HEK293 (cell line): ENCODE measurements at regions not wholly inside any gene's neighbourhood (a gene's known extent, or its start where the extent isn't known, plus 50 kb on each side); places are given as distances from the start of the nearest gene placed in this dataset.

Experiments used
- CTCF ChIA-PET: fragments of 350-600 bp; formaldehyde crosslinking; extraction: SDS; loops from one replicate; lab custom pipeline; 2021; ENCODE audit warnings: antibody characterized with exemption; lab: Yijun Ruan, JAX
- POLR2A ChIA-PET: fragments of 300-600 bp; formaldehyde crosslinking; extraction: SDS; loops from one replicate; lab custom pipeline; 2020; ENCODE audit warnings: antibody characterized with exemption, inconsistent platforms; lab: Yijun Ruan, JAX
- H3K27ac ChIP-seq: fragments of 200-500 bp; sonication (Bioruptor generic); 2 replicates; pipeline ENCODE4 v1.5.1; 2014; ENCODE audit warnings: low read depth, low read length, control low read depth, inconsistent platforms; ENCODE audit errors: extremely low read depth
- H3K36me3 ChIP-seq, 2 experiments: fragments of 200-500 bp in 1 of 2; sonication (Bioruptor generic) in 1 of 2; 1 replicate in 1 of 2; 2 replicates in 1 of 2; pipeline ENCODE4 v1.5.1; 2014 to 2017; ENCODE audit warnings: inconsistent platforms in 2 of 2, low read length in 2 of 2; ENCODE audit not compliant: control insufficient read depth in 2 of 2, insufficient read depth in 1 of 2
- H3K4me1 ChIP-seq: fragments of 200-500 bp; sonication (Bioruptor generic); 2 replicates; pipeline ENCODE4 v1.5.1; 2014; ENCODE audit warnings: mild to moderate bottlenecking, low read length, inconsistent platforms; ENCODE audit not compliant: control insufficient read depth, insufficient read depth
- H3K4me3 ChIP-seq: 2 replicates; pipeline ENCODE4 v1.5.1; 2011; ENCODE audit warnings: low read depth, mild to moderate bottlenecking, control low read depth, low read length, moderate library complexity
- H3K9me3 ChIP-seq: fragments of 200-500 bp; sonication (Bioruptor generic); 2 replicates; pipeline ENCODE4 v1.5.1; 2014; ENCODE audit warnings: low read depth, low read length, inconsistent platforms; ENCODE audit not compliant: control insufficient read depth, insufficient read depth
- HOXA7 ChIP-seq: sonication (generic); formaldehyde crosslinking; IDR thresholded peaks from 2 replicates; pipeline ENCODE4 v1.8.1; 2022; ENCODE audit warnings: missing genetic modification reagents, borderline replicate concordance
- MEIS1 ChIP-seq: sonication (generic); formaldehyde crosslinking; IDR thresholded peaks from 2 replicates; pipeline ENCODE4 v1.8.1; 2022; ENCODE audit warnings: missing genetic modification reagents, mild to moderate bottlenecking, borderline replicate concordance
- OVOL3 ChIP-seq: fragments of 450-650 bp; formaldehyde crosslinking; IDR thresholded peaks from 2 replicates; pipeline ENCODE4 v1.5.1; 2016; ENCODE audit warnings: missing biosample characterization, missing genetic modification characterization
- SETDB1 ChIP-seq: IDR thresholded peaks from one replicate; pipeline ENCODE4 v1.6.1; 2017; ENCODE audit warnings: mild to moderate bottlenecking, low read length, moderate library complexity, mixed read lengths; ENCODE audit not compliant: insufficient read length
- YY1 ChIP-seq: fragments of 450-650 bp; formaldehyde crosslinking; IDR thresholded peaks from 2 replicates; pipeline ENCODE4 v1.5.1; 2018; ENCODE audit warnings: missing biosample characterization, missing genetic modification characterization
- ZNF2 ChIP-seq: fragments of 450-650 bp; formaldehyde crosslinking; IDR thresholded peaks from 2 replicates; pipeline ENCODE4 v1.5.1; 2016; ENCODE audit warnings: missing biosample characterization, missing genetic modification characterization
- ZNF341 ChIP-seq: fragments of 450-650 bp; formaldehyde crosslinking; IDR thresholded peaks from 2 replicates; pipeline ENCODE4; 2016; ENCODE audit warnings: low read depth, missing biosample characterization, missing genetic modification characterization
- ZNF391 ChIP-seq: fragments of 450-650 bp; formaldehyde crosslinking; IDR thresholded peaks from 2 replicates; pipeline ENCODE4 v1.5.1; 2016; ENCODE audit warnings: low read depth, missing biosample characterization, missing genetic modification characterization, borderline replicate concordance
- ZNF501 ChIP-seq: fragments of 450-650 bp; formaldehyde crosslinking; IDR thresholded peaks from 2 replicates; pipeline ENCODE4 v1.5.1; 2016; ENCODE audit warnings: missing biosample characterization, missing genetic modification characterization
- ZNF670 ChIP-seq: fragments of 450-650 bp; formaldehyde crosslinking; IDR thresholded peaks from 2 replicates; pipeline ENCODE4 v1.5.1; 2016; ENCODE audit warnings: missing biosample characterization, missing genetic modification characterization, low read depth
- ZNF707 ChIP-seq: fragments of 450-650 bp; formaldehyde crosslinking; IDR thresholded peaks from 2 replicates; pipeline ENCODE4 v1.5.1; 2016; ENCODE audit warnings: missing biosample characterization, missing genetic modification characterization
- ZNF747 ChIP-seq: fragments of 450-650 bp; formaldehyde crosslinking; IDR thresholded peaks from 2 replicates; pipeline ENCODE4 v1.5.1; 2016; ENCODE audit warnings: missing biosample characterization, missing genetic modification characterization
- ZNF76 ChIP-seq: fragments of 450-650 bp; formaldehyde crosslinking; IDR thresholded peaks from 2 replicates; pipeline ENCODE4; 2016; ENCODE audit warnings: low read depth, missing biosample characterization, missing genetic modification characterization, borderline replicate concordance
- ZNF785 ChIP-seq: fragments of 450-650 bp; formaldehyde crosslinking; IDR thresholded peaks from 2 replicates; pipeline ENCODE4 v1.5.1; 2016; ENCODE audit warnings: missing biosample characterization, missing genetic modification characterization
- ZNF792 ChIP-seq: fragments of 450-650 bp; formaldehyde crosslinking; IDR thresholded peaks from 2 replicates; pipeline ENCODE4 v1.5.1; 2016; ENCODE audit warnings: missing biosample characterization, missing genetic modification characterization
- TF ChIP-seq, protein P1 (sequence below): fragments of 450-650 bp; formaldehyde crosslinking; conservative IDR thresholded peaks from 2 replicates; pipeline ENCODE4 v1.5.1; 2016; ENCODE audit warnings: low read depth, missing biosample characterization, missing genetic modification characterization
- TF ChIP-seq, protein P2 (sequence below): fragments of 450-650 bp; formaldehyde crosslinking; IDR thresholded peaks from 2 replicates; pipeline ENCODE4 v1.5.1; 2016; ENCODE audit warnings: missing biosample characterization, missing genetic modification characterization
- TF ChIP-seq, protein P3 (sequence below): fragments of 450-650 bp; formaldehyde crosslinking; IDR thresholded peaks from 2 replicates; pipeline ENCODE4 v1.5.1; 2016; ENCODE audit warnings: missing biosample characterization, missing genetic modification characterization, borderline replicate concordance
- TF ChIP-seq, protein P4 (sequence below): fragments of 450-650 bp; formaldehyde crosslinking; IDR thresholded peaks from 2 replicates; pipeline ENCODE4 v1.5.1; 2017; ENCODE audit warnings: missing biosample characterization, missing genetic modification characterization
- TF ChIP-seq, protein P5 (sequence below): fragments of 450-650 bp; formaldehyde crosslinking; IDR thresholded peaks from 2 replicates; pipeline ENCODE4 v1.5.0; 2017; ENCODE audit warnings: missing biosample characterization, missing genetic modification characterization, borderline replicate concordance

DNA sequence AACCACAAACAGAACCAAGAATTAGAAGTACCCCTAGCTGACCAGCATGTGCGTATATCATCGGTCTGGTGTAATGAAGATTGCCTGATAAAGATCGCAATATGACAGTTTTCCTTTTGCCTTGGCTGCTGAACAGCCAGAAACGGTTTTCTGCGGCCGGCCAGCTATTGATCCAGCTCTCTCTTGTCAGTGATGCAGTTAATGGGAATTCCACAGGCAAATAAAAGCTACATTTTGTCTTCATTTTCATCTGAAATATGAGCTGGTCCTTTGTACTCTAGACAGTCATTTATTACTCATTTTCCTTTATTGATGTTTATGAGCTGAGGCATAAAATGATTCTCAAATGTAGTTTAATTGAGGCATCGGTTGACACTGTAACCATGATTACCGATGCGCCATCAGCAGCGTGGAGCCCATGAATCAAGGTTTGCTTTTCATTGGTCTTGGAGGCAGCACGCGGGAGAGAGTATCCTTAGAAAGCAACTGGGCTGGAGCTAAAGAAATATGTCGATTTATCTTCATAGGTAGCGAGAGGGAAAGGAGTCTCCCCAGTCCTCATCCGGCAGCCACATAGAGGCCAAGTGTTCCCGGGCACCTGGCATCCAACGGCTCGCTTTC lies 535.2 kb downstream of the GALR1 start (continued):
- TF ChIP-seq ZNF76 (tag by site-specific recombination): no peak
- TF ChIP-seq ZNF792 (tag by site-specific recombination): no peak
- no peak for TF ChIP-seq ZNF670 (tag by site-specific recombination)

DNA sequence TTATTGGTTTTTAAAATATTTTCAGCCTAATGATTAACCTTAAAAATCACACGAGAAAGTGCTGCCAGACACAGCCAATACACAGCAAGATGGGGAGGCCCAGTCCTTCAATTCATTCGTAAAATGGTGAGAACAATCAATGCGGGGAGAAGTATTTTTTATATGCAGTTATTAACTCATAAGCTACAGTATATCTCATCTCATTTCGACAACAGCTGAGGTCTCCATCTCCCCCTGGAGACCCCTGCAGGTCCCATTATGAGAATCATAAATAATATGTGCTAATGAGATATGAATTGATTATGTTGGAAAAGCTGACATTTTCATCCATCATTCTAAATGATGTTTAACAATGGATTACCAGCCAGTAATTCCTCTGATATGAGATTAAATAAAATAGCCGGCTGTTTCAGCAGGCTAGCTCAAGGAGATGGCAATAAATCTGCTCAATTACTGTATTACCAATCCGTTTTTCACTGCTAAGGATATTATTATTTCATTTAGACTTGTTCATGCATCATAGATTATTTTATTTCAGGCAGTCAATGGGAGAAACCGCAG lies 535.8 kb downstream of the GALR1 start:
- ChIA-PET POLR2A (no interaction called here), CTCF (interaction anchor here (1.0 kb wide), 1 partner anchor 36 kb away, joined by 3 read pairs; no protein-coding TSS in a partner anchor)
- no peaks in the 10 kb centered on the region for H3K9me3 ChIP-seq
- no peaks in the 10 kb centered on the region for H3K36me3 ChIP-seq
- H3K4me1 ChIP-seq: no peaks in the 10 kb centered on the region
- TF ChIP-seq, protein P1, sequence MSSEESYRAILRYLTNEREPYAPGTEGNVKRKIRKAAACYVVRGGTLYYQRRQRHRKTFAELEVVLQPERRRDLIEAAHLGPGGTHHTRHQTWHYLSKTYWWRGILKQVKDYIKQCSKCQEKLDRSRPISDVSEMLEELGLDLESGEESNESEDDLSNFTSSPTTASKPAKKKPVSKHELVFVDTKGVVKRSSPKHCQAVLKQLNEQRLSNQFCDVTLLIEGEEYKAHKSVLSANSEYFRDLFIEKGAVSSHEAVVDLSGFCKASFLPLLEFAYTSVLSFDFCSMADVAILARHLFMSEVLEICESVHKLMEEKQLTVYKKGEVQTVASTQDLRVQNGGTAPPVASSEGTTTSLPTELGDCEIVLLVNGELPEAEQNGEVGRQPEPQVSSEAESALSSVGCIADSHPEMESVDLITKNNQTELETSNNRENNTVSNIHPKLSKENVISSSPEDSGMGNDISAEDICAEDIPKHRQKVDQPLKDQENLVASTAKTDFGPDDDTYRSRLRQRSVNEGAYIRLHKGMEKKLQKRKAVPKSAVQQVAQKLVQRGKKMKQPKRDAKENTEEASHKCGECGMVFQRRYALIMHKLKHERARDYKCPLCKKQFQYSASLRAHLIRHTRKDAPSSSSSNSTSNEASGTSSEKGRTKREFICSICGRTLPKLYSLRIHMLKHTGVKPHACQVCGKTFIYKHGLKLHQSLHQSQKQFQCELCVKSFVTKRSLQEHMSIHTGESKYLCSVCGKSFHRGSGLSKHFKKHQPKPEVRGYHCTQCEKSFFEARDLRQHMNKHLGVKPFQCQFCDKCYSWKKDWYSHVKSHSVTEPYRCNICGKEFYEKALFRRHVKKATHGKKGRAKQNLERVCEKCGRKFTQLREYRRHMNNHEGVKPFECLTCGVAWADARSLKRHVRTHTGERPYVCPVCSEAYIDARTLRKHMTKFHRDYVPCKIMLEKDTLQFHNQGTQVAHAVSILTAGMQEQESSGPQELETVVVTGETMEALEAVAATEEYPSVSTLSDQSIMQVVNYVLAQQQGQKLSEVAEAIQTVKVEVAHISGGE: no peak
- no peak for TF ChIP-seq SETDB1
- TF ChIP-seq, protein P2, sequence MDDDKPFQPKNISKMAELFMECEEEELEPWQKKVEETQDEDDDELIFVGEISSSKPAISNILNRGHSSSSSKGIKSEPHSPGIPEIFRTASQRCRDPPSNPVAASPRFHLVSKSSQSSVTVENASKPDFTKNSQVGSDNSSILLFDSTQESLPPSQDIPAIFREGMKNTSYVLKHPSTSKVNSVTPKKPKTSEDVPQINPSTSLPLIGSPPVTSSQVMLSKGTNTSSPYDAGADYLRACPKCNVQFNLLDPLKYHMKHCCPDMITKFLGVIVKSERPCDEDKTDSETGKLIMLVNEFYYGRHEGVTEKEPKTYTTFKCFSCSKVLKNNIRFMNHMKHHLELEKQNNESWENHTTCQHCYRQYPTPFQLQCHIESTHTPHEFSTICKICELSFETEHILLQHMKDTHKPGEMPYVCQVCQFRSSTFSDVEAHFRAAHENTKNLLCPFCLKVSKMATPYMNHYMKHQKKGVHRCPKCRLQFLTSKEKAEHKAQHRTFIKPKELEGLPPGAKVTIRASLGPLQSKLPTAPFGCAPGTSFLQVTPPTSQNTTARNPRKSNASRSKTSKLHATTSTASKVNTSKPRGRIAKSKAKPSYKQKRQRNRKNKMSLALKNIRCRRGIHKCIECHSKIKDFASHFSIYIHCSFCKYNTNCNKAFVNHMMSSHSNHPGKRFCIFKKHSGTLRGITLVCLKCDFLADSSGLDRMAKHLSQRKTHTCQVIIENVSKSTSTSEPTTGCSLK (tag by site-specific recombination): no peak
- H3K27ac ChIP-seq: no peak overlapping the region
- H3K4me3 ChIP-seq: no peak overlapping the region

DNA sequence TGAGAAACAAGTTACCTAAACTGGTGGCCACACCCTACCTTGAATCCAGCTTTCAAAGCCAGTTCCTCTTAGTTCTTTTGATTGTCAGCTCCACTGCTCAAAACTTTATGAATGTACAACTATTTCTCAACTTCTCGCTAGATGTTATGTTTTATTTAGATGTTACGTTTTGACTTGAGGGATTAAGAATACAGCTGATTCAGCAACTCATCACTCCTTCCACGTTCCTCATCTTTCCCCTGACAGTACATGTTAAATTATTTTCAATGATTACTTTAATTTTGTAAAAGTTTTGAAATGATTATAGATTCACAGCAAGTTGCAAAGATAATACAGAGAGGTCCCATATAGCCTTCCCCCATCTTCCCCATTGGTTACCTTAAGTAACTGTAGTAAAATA lies 553.4 kb downstream of the GALR1 start:
- Histone ChIP-seq H3K36me3 (no peaks in the 10 kb centered on the region), H3K4me1 (no peaks in the 10 kb centered on the region), H3K27ac (no peak overlapping the region), H3K4me3 (no peak overlapping the region), H3K9me3 (no peaks in the 10 kb centered on the region)
- ChIA-PET POLR2A (no interaction called here), CTCF (interaction anchor here (2.0 kb wide), 1 partner anchor 53 kb away, joined by 7 read pairs; no protein-coding TSS in a partner anchor)
- TF ChIP-seq ZNF2 (tag by site-specific recombination): no peak
- TF ChIP-seq MEIS1 (CRISPR knock-in tag): no peak
- no peak for TF ChIP-seq ZNF707
- no peak for TF ChIP-seq YY1 (tag by site-specific recombination)
- TF ChIP-seq ZNF747 (tag by site-specific recombination): no peak
- TF ChIP-seq ZNF501: no peak
- no peak for TF ChIP-seq ZNF785 (tag by site-specific recombination)
- TF ChIP-seq, protein P3, sequence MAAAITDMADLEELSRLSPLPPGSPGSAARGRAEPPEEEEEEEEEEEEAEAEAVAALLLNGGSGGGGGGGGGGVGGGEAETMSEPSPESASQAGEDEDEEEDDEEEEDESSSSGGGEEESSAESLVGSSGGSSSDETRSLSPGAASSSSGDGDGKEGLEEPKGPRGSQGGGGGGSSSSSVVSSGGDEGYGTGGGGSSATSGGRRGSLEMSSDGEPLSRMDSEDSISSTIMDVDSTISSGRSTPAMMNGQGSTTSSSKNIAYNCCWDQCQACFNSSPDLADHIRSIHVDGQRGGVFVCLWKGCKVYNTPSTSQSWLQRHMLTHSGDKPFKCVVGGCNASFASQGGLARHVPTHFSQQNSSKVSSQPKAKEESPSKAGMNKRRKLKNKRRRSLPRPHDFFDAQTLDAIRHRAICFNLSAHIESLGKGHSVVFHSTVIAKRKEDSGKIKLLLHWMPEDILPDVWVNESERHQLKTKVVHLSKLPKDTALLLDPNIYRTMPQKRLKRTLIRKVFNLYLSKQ (tag by site-specific recombination): no peak
- TF ChIP-seq OVOL3 (tag by site-specific recombination): no peak
- TF ChIP-seq HOXA7: no peak
- no peak for TF ChIP-seq ZNF391 (tag by site-specific recombination)
- TF ChIP-seq, protein P4, sequence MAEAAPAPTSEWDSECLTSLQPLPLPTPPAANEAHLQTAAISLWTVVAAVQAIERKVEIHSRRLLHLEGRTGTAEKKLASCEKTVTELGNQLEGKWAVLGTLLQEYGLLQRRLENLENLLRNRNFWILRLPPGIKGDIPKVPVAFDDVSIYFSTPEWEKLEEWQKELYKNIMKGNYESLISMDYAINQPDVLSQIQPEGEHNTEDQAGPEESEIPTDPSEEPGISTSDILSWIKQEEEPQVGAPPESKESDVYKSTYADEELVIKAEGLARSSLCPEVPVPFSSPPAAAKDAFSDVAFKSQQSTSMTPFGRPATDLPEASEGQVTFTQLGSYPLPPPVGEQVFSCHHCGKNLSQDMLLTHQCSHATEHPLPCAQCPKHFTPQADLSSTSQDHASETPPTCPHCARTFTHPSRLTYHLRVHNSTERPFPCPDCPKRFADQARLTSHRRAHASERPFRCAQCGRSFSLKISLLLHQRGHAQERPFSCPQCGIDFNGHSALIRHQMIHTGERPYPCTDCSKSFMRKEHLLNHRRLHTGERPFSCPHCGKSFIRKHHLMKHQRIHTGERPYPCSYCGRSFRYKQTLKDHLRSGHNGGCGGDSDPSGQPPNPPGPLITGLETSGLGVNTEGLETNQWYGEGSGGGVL (tag by site-specific recombination): no peak
- no peak for TF ChIP-seq ZNF341 (tag by site-specific recombination)
- TF ChIP-seq, protein P5, sequence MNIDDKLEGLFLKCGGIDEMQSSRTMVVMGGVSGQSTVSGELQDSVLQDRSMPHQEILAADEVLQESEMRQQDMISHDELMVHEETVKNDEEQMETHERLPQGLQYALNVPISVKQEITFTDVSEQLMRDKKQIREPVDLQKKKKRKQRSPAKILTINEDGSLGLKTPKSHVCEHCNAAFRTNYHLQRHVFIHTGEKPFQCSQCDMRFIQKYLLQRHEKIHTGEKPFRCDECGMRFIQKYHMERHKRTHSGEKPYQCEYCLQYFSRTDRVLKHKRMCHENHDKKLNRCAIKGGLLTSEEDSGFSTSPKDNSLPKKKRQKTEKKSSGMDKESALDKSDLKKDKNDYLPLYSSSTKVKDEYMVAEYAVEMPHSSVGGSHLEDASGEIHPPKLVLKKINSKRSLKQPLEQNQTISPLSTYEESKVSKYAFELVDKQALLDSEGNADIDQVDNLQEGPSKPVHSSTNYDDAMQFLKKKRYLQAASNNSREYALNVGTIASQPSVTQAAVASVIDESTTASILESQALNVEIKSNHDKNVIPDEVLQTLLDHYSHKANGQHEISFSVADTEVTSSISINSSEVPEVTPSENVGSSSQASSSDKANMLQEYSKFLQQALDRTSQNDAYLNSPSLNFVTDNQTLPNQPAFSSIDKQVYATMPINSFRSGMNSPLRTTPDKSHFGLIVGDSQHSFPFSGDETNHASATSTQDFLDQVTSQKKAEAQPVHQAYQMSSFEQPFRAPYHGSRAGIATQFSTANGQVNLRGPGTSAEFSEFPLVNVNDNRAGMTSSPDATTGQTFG (tag by site-specific recombination): no peak
